NB4 (cell line): ENCODE measurements at regions not wholly inside any gene's neighbourhood (a gene's known extent, or its start where the extent isn't known, plus 50 kb on each side); places are given as distances from the start of the nearest gene placed in this dataset.

Source experiments
- CTCF ChIP-seq: IDR thresholded peaks from one replicate; pipeline ENCODE4 v1.5.1; 2012; ENCODE audit warnings: low read depth, low read length
- MYC ChIP-seq: IDR thresholded peaks from 2 replicates; pipeline ENCODE4 v1.6.1; 2011; ENCODE audit warnings: low read depth, low read length
- POLR2A ChIP-seq: IDR thresholded peaks from 2 replicates; pipeline ENCODE4 v1.6.1; 2011; ENCODE audit warnings: mild to moderate bottlenecking; ENCODE audit not compliant: insufficient read length; ENCODE audit errors: extremely low read depth

GRCh38 chr11:37946155-37946766 lies 1348.2 kb upstream of the RAG2 start:
- TF ChIP-seq CTCF (peak; percentile 70), POLR2A (no peak), MYC (no peak)
